GM18909 (cell line): ENCODE measurements at regions not wholly inside any gene's neighbourhood (a gene's known extent, or its start where the extent isn't known, plus 50 kb on each side); places are given as distances from the start of the nearest gene placed in this dataset.
"Not testable (repeated sequence)": the region's sequence is repeated elsewhere in the genome, so short reads cannot be mapped to it uniquely, and the experiment has no call there.

Experiments used
- ATAC-seq: cut with Tn5 transposase; IDR thresholded peaks from one replicate; pipeline ENCODE4 v1.9.1; 2021; ENCODE audit warnings: mild to moderate bottlenecking; ENCODE audit not compliant: unreplicated experiment, poor library complexity

GRCh38 chr15:38721568-38721945, 156.9 kb upstream of the RASGRP1 start:
- ATAC-seq, result no peak

DNA sequence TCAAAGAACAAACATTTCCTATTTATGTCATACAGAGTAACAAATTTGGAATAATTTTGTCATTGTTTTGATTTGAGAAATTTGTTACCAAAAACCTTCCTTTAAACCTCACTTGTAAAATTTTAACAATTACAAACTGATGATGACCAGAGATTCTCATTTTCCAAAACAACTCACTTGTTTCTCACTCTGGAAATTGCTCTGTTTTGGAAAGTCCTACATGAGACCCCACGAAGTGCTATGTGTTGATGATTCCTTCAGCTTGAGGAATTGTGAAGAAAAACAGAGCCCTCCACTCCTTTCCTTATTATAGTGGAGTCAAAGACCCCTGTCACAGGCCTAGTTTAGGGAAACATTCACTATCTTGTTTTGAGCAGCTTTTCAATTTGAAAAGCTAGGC, 157.6 kb upstream of the RASGRP1 start:
- ATAC-seq, result no peak

DNA sequence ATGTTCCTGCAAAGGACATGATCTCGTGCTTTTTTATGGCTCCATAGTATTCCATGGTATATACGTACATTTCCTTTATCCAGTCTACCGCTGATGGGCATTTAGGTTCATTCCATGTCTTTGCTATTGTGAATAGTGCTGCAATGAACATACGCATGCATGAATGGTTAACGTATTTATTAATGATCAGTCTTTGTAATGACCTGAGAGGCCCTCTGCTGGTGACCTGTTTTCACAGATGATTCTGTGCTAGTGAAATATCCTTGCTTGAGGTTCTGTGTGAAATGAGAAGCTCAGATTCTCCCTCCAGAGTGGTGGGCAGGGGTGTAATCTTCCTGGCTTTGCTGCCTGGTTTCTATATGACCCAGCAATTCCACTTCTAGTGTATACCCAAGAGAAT, 160.2 kb upstream of the RASGRP1 start:
- no peak for ATAC-seq

DNA sequence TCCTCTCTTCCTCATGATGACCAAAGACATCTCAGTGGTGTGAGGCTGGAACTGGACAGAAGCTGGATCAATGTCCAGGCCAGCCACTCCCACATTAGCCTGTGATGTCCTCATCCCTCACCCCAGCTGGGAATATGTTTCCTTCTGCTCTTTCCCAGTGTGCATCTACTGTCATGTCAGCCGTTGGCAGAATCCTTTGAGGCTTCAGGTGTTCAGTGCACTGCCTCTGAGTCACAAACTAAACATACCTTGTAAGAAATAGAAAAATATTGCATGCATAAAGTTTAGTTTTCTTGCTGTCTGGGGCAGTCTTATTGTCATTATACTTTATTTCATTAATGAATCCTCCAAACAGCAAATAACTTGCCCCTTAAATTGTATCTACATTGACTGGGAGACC, 161.6 kb upstream of the RASGRP1 start:
- ATAC-seq, result no peak

DNA sequence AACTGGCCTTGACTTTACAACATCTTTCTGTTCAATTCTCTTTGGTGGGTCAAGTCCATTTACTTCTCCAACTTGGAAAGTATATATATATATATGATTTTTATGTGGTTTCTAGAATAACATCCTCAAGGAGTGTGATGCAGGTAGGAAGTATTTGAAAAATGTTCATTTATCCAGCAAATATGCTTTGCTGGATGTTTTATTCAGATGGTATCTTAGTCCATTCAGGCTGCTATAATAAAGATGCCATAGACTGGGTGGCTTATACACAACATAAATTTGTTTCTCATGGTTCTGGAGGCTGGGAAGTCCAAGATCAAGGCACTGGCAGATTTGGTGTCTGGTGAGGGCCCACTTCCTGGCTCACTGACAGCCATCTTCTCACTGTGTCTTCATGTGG, 168.7 kb upstream of the RASGRP1 start:
- no peak for ATAC-seq

GRCh38 chr15:38740206-38740605, 175.6 kb upstream of the RASGRP1 start:
- no peak for ATAC-seq

DNA sequence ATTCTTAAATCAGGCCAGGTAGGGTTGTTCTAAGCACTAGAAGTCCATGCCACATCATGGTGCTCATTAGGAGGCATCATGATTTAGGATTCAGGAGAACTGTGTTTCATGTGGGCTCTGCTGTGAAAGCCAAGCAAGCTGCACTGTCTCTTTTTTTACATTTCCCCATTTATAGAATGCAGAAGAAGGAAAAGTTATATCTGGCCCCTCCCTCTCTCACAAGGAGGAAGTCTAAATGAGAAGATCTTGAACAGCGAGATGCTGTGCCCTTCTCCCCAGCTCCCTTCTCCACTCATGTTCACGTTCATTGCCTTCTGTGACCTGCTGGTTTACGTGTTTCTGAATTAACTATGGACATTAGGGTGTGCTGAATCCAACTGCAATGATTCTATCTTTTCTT, 178.5 kb upstream of the RASGRP1 start:
- no peak for ATAC-seq

DNA sequence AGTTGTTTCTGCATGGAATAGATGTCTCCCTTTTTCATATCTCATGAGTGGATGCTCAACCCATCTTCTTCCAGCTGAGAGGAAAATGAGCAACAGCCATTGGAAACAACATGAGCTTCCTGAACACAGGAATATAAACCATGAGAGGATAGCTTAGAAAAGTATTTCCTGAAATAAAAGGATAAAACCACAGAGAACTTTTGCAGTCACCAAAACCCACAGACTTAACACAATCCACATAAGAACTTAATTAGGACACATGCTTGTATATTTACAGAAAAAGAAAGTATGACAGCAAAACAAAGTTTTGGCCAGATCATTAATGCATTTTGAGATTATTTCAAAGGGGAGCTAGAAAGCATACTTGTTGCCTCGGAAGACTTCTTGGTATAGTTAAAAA, 180.5 kb upstream of the RASGRP1 start:
- no peak for ATAC-seq

- ATAC-seq, result no peak
Observed at GRCh38 chr15:38745626-38746025, 181.0 kb upstream of the RASGRP1 start.

DNA sequence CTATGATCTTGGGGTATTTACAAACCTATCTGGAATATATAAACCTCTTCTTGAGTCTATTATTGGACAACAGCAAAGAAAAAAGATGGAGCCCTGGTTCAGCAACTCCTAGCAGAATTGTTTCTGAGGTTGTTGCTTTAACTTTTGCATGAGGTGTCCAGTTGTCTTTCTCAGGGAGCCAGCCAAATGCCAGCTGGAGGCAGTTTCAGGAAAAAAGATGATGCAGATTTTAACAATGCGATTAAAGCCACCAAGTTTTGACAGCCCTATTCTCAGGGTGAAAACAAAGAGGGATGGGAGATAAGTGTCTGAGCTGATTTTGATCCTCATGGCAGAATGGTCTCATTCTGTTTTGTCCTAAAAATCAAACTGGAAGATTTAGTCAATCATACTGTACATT, 181.6 kb upstream of the RASGRP1 start:
- ATAC-seq, result no peak

DNA sequence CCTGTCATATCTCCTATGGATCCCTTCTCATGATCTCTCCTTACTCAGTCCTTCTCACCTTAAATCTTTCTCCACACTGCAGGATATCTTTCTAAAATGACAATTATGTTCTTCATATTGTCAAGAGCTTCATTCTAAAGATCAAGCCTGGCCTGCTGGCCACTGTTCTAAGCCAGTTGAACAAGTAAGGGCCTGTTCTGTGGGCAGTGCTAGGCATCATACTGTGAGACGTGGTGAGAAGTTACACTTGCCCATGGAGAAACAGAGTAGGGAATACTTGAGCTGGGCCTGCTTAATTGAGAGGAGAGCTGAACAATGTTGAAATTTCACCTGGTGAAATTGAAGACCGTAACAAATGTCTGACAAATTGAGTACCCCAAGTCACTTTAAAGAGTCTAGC, 184.1 kb upstream of the RASGRP1 start:
- no peak for ATAC-seq

GRCh38 chr15:38750786-38751185, 186.2 kb upstream of the RASGRP1 start:
- ATAC-seq, result no peak

DNA sequence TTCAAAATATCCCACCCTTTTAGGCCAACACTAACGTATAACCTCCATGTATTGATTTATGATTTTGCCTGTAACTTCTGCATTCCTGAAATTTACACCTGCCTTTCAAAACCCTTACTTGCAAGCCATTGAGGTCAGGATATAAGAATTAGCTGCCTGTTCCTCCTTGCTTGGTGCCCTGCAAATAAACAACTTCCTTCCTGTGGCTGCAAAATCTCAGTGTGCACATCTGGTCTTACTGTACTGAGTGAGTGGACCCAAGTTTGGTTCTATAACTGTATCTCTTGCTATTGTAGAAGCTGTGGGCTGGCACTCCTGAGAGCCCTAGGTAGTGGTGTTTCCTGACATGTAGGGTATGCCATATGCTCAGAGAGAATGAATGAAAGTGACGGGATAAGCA, 191.1 kb upstream of the RASGRP1 start:
- ATAC-seq, result no peak

DNA sequence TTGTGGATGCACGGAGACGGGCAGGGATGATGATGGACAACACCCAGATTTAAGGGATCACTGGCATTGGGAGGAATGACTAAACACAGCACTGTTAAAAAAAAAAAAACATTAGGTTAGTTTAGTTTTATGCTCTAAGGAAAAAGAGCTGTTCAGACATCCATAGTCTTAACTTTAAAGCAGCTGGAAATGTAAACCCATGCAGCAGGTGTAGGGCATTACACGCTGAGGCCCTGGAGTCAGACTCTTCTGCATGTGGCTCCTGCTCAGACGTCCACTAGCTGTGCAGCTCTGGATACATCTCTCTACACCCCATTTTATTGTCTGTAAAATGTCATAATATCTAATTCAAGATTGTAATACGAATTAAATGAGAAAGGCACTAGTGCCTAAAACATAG, 191.8 kb upstream of the RASGRP1 start:
- no peak for ATAC-seq

DNA sequence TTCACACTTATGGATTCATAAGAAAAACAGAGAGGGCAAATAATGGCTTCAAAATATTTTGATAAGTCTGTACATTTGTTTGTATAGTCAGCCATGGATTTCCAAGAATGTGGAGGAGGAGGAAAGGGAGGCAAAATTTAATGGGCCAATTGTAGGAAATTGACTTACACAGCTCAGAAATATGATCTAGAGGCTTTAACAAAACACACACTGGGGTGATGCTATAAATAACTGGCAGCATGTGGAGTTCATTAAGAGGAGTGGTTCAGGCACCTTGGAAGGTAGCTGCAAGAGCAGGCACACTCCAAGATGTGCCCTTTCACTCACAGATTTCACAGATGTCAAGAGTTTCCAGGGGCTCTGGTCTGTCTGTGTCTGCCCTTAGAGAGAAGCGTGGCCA, 193.4 kb upstream of the RASGRP1 start:
- no peak for ATAC-seq

DNA sequence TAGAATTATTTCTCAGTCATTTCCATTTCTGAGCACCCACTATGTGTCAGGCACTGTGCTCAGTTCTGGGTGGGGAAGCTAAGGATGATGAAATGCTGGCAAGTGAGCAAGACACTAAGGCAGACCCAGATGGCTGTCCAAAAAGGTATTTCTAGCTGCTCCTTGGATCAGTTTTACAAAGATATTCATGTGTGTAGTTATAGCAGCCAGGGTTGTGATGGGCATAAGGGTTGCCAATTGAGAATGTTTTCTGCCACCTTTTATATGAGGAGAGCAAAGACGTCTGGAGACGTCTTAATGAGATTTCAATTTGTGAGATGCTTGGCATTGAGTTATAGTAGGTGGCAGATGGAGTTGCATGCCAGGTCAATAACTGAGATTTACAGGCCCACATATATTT, 197.1 kb upstream of the RASGRP1 start:
- ATAC-seq, result no peak

GRCh38 chr15:38768970-38769369, 204.4 kb upstream of the RASGRP1 start:
- no peak for ATAC-seq

GRCh38 chr15:38769492-38769891, 204.9 kb upstream of the RASGRP1 start:
- no peak for ATAC-seq

DNA sequence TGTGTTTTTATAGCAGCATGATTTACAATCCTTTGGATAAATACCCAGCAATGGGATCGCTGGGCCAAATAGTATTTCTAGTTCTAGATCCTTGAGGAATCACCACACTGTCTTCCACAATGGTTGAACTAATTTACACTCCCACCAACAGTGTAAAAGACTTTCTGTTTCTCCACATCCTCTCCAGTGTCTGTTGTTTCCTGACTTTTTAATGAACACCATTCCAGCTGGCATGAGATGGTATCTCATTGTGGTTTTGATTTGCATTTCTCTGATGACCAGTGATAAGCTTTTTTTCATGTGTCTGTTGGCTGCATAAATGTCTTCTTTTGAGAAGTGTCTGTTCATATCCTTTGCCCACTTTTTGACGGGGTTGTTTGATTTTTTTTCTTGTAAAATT, 209.5 kb upstream of the RASGRP1 start:
- ATAC-seq, result not testable (repeated sequence)

GRCh38 chr15:38781196-38781595, 216.6 kb upstream of the RASGRP1 start:
- ATAC-seq, result no peak

GRCh38 chr15:38782156-38782555, 217.5 kb upstream of the RASGRP1 start:
- no peak for ATAC-seq

DNA sequence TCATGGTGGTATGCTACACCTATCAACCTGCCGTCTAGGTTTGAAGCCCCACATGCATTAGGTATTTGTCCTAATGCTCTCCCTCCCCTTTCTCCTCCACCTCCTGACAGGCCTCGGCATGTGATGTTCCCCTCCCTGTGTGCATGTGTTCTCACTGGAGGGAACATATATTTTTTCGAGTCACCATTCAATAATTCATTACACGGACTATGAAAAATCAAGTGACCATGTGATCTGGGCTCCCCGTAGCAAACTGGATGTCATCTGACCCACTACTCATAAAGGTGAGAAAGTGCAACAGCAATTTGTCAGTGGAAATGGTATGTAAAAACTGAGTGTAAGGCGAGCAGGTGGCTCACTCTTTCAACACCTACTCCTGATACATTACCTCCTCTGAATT, 224.3 kb upstream of the RASGRP1 start:
- ATAC-seq, result no peak

- ATAC-seq, result no peak
Observed at GRCh38 chr15:38789566-38789965, 225.0 kb upstream of the RASGRP1 start.
